HG03060 (cell line): ENCODE measurements at regions not wholly inside any gene's neighbourhood (a gene's known extent, or its start where the extent isn't known, plus 50 kb on each side); places are given as distances from the start of the nearest gene placed in this dataset.

ENCODE experiments used
- ATAC-seq: cut with Tn5 transposase; IDR thresholded peaks from one replicate; pipeline ENCODE4 v1.9.1; 2021; ENCODE audit warnings: low read depth, moderate number of reproducible peaks; ENCODE audit not compliant: unreplicated experiment

DNA sequence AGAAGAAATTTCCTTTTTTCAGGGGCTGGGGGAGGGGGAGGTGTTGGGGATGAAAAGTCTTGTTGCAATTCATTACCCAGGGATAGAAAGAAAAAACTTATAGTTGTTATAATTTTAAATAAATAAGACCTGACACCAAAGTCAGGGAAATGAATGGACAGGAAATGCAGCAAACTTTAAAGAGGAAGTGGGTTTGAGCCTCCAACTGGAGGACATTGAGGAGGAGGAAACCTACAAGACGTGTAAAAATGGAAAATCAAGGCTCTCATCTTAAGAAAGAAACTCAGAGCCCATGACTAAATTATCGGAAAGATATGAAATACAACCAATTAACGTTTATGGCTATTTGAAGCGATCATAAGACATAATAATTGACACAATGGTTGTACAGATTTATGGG, 54.4 kb downstream of the NIBAN1 start:
- no peak for ATAC-seq

GRCh38 chr1:184915463-184916090, 58.7 kb downstream of the NIBAN1 start:
- ATAC-seq = no peak

- no peak for ATAC-seq
These were observed 60.2 kb downstream of the NIBAN1 start for GRCh38 chr1:184914149-184914548.

- ATAC-seq = no peak
These were observed 61.9 kb downstream of the NIBAN1 start for GRCh38 chr1:184912392-184912791.

- no peak for ATAC-seq
These were observed 62.5 kb downstream of the NIBAN1 start for GRCh38 chr1:184911830-184912229.

- no peak for ATAC-seq
These were observed 63.1 kb downstream of the NIBAN1 start for GRCh38 chr1:184911103-184911745.

DNA sequence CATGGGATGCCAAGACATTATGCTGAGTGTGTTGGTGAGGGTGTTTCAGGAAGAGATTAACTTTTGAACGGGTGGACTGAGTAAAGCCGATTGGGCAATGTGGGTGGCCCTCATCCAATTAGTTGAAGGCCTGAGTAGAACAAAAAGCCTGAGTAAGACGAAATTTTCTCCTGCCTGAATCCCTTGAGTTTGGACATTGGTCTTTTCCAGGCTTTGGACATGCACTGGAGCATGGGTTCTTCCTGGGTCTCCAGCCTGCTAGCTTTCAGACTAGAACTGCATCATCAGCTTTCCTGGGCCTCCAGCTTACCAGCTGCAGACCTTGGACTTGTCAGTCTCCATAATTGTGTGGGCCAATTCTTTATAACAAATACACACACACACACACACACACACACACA, 63.6 kb downstream of the NIBAN1 start:
- ATAC-seq = no peak

- ATAC-seq = no peak
These were observed 64.3 kb downstream of the NIBAN1 start for GRCh38 chr1:184910005-184910404.

- no peak for ATAC-seq
These were observed 65.3 kb downstream of the NIBAN1 start for GRCh38 chr1:184909019-184909418.

DNA sequence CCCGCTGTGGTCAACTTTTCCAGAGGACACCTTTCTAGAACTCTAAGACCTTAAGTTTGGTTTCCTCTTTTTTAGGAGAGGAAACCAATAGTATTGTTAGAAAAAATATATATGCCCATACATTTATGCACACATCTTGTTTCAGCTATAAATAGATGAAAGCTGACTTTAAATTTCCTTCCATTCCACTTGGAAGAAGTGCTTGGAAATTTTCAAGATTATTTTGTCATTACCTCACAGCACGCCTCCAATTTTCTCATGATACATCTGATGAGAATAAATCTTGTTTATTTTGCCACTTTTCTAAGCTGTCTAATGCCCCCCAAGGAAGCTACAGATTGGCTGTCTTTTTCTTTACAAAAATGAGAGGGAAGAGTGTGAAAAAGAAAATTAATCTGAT, 65.8 kb downstream of the NIBAN1 start:
- no peak for ATAC-seq

GRCh38 chr1:184907500-184907899, 66.8 kb downstream of the NIBAN1 start:
- ATAC-seq = no peak

- ATAC-seq = no peak
These were observed 67.5 kb downstream of the NIBAN1 start for GRCh38 chr1:184906761-184907160.

DNA sequence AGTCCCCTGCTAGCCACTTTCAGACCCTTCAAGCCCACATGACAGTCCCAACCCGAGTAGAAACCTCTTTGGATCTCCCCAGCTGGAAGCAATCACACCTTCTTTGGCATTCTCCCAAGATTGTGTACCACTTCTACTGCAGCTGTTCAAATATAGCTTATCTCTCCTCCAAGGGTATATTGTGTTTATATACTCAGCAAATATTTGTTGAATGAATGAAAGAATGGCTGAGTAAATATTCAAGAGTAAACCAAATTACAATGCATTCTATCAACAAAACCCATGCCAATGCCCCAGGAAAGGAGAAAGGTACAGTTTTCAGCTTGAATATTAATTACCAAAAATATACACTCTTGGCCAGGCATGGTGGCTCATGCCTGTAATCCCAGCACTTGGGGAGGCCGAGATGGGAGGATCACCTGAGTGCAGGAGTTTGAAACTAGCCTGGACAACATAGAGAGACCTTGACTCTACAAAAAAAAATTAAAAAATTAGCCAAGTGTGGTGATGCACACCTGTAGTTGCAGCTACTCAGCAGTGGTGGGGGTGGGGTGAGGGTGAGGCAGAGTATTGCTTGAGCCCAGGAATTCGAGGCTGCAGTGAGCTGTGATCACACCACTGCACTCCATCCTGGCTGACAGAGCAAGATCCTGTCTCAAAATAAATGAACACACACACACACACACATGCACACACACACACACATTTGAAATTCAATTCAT, 68.5 kb downstream of the NIBAN1 start:
- ATAC-seq = no peak

GRCh38 chr1:184903111-184903692, 71.1 kb downstream of the NIBAN1 start:
- ATAC-seq = no peak

DNA sequence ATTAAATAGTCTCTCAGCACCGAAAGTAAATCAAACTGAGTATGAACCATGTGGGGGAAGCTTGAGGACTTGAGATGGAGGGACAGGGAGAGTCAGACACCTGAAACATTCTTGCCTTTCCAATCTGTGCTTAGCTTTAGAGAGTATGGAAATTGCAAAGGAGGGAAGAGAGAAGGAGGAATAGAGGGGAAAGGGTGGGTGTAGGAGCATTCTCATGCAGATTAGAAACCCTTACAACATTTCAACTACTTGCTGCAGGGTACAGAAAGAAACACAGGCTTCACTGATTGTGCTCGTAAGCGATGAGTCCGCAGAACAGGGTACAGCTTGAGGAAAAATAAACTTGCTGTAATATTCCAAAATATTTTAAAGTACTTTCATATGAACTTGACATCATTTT, 73.8 kb downstream of the NIBAN1 start:
- no peak for ATAC-seq

GRCh38 chr1:184896000-184896399, 78.3 kb downstream of the NIBAN1 start:
- ATAC-seq = no peak

GRCh38 chr1:184895086-184895485, 79.2 kb downstream of the NIBAN1 start:
- no peak for ATAC-seq

- no peak for ATAC-seq
These were observed 80.6 kb downstream of the NIBAN1 start for GRCh38 chr1:184893695-184894094.

DNA sequence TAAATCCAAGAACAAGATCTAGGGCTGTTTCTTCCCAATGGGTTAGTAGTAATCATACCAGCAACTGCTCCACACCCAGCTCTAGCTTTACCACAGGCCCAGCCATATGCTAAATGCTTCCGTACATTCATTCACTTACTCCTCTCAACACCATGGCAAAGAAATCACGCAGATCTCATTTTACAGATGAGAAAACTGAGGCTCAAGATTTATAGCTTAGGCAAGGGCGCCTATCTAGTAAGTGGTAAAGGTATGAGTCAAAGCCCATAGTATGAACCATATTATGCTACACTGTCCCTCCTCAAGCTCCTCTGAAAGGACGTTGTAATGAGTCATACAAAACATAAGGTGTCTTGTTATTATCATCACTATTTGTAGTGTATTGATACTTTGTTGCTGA, 82.2 kb downstream of the NIBAN1 start:
- peak; percentile 71 for ATAC-seq

DNA sequence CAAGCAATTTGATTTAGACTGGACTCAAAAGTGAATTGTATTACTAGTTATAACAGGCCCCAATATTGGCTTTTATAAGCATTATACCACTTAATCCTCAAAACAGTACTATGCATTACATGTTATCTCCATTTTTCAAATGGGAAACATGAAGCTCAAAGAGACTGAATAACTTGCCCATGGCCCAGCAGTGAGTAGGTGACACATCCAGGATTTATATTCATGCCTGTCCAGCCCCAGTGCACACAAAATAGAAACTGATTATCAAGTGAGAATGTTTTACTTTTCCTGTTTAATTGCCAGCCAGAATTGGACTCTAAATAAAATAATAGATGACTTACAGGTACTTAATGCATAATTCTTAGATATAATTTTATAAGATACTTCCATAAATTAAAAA, 82.9 kb downstream of the NIBAN1 start:
- no peak for ATAC-seq

DNA sequence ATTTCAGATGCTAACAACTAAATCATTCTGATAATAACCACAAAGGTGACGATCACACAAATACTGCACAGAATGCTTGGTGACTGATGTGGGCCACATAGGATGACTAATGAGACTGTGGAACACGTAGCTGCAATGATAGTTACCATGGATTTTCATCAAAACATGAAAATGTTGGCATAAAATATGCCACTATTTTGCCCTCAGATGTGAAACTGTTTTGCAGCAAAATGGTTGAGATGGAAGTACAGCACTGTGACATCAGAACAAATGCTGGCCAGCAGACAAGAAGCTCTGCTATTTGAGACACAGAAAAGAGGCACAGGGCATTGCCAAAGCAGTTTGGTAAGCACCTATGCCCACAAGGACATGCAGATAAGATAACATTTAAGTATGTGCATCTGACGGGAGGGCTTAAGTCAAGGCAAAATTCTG, 83.8 kb downstream of the NIBAN1 start:
- no peak for ATAC-seq
